Panc1 (cell line): ENCODE measurements at regions not wholly inside any gene's neighbourhood (a gene's known extent, or its start where the extent isn't known, plus 50 kb on each side); places are given as distances from the start of the nearest gene placed in this dataset.

Source experiments
- ATAC-seq: fragments of 200-7000 bp; cut with Tn5 transposase; 2 replicates; pipeline ENCODE4 v1.9.1; 2020; ENCODE audit warnings: mild to moderate bottlenecking, moderate library complexity
- BruUV-seq: library from RNA; stranded (reverse); fragments of 400-500 nt; replicated peaks from 2 replicates; lab custom pipeline; 2021; lab: Mats Ljungman, UMichigan
- CTCF ChIA-PET: fragments of 300-600 bp; sonication (Branson Sonifier 250); formaldehyde crosslinking; loops from one replicate; lab custom pipeline; 2022; ENCODE audit warnings: antibody characterized with exemption; lab: Charles Lee
- POLR2A ChIA-PET: fragments of 300-600 bp; sonication (Branson Sonifier 250); formaldehyde crosslinking; loops from one replicate; lab custom pipeline; 2022; ENCODE audit warnings: antibody characterized with exemption; lab: Charles Lee
- DNase-seq: peaks from one replicate; pipeline ENCODE4 v3.0.0-alpha.2; 2010; ENCODE audit warnings: low read depth, low spot score
- H3K27ac ChIP-seq: 2 replicates; pipeline ENCODE4 v1.5.1; 2011; ENCODE audit warnings: mild to moderate bottlenecking, low read length, inconsistent platforms
- H3K27me3 ChIP-seq: fragments of 200-500 bp; sonication (Bioruptor generic); 2 replicates; pipeline ENCODE4 v1.6.0; 2014; ENCODE audit warnings: low read length, inconsistent platforms; ENCODE audit not compliant: control insufficient read depth, insufficient read depth
- H3K36me3 ChIP-seq: fragments of 200-500 bp; sonication (Bioruptor generic); 2 replicates; pipeline ENCODE4 v1.5.1; 2014; ENCODE audit warnings: inconsistent platforms, mild to moderate bottlenecking, low read length, moderate library complexity; ENCODE audit not compliant: control insufficient read depth, insufficient read depth
- H3K4me1 ChIP-seq: 2 replicates; pipeline ENCODE4 v1.5.1; 2011; ENCODE audit warnings: inconsistent platforms, mild to moderate bottlenecking, low read length, moderate library complexity; ENCODE audit not compliant: control insufficient read depth, insufficient read depth
- H3K4me3 ChIP-seq, 2 experiments: 2 replicates each; pipeline ENCODE4 v1.5.1; 2011 to 2012; ENCODE audit warnings: low read depth in 2 of 2, low read length in 2 of 2, mild to moderate bottlenecking in 2 of 2, inconsistent platforms in 1 of 2, moderate library complexity in 1 of 2
- H3K9me3 ChIP-seq: fragments of 200-500 bp; sonication (Bioruptor generic); 2 replicates; pipeline ENCODE4 v1.5.1; 2014; ENCODE audit warnings: low read depth, mild to moderate bottlenecking, inconsistent platforms, low read length, moderate library complexity; ENCODE audit not compliant: control insufficient read depth, insufficient read depth
- POLR2AphosphoS5 ChIP-seq: IDR thresholded peaks from 2 replicates; pipeline ENCODE4 v1.6.1; 2012; ENCODE audit warnings: mild to moderate bottlenecking, low read depth, low read length, moderate library complexity
- SIN3A ChIP-seq: IDR thresholded peaks from 2 replicates; pipeline ENCODE4 v1.6.1; 2012; ENCODE audit warnings: low read depth, mild to moderate bottlenecking, low read length, moderate library complexity, borderline replicate concordance; ENCODE audit not compliant: insufficient read depth
- TCF7L2 ChIP-seq: IDR thresholded peaks from 2 replicates; pipeline ENCODE4 v1.6.1; 2011; ENCODE audit warnings: mild to moderate bottlenecking, low read depth, low read length, inconsistent platforms
- in situ Hi-C: cut with HindIII; loops from 2 replicates; pipeline ENCODE4 v1.10.0; 2016; ENCODE audit warnings: low sequenced_read_pairs, low pct_unique_long_range_greater_than_20kb
- intact Hi-C: fragments of 100-400 bp; cut with micrococcal nuclease; formaldehyde crosslinking; loops from one replicate; pipeline ENCODE4 v1.10.0; 2022; ENCODE audit not compliant: unreplicated experiment
- TF ChIP-seq, protein P1 (sequence below), 2 experiments: IDR thresholded peaks; 2 replicates each; pipeline ENCODE4 v1.6.1; 2011 to 2012; ENCODE audit warnings: low read depth in 2 of 2, control low read depth in 1 of 2, low read length in 1 of 2, mild to moderate bottlenecking in 1 of 2, moderate library complexity in 1 of 2; ENCODE audit not compliant: insufficient read depth in 1 of 2
- TF ChIP-seq, protein P2 (sequence below): fragments of 450-650 bp; IDR thresholded peaks from 2 replicates; pipeline ENCODE4 v1.5.1; 2017; ENCODE audit warnings: mild to moderate bottlenecking

DNA sequence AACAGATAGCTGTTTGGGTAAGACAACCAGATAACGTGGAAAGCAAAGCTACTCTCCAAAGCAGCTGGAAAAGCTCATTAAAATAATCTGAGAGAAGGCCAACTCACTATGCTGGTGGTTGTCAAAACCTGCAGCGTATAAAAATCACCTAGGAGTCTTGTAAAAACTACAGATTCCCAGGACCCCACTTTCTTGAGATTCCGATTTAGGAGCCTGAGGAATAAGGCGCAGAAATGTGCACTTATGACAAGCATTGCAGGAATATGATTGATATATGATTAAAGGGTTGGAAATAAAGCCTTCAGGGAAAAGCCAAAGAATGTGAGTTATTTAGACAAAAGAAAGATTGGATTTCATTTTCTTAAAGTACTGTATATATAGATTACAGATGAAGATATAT is 285.0 kb upstream of the PTGER4 start:
- DNase-seq (no peak), ATAC-seq (no peak)
- Histone ChIP-seq H3K36me3 (no peaks in the 10 kb centered on the region), H3K4me1 (no peaks in the 10 kb centered on the region), H3K27me3 (no peaks in the 10 kb centered on the region), H3K4me3 (no peak overlapping the region), H3K9me3 (no peaks in the 10 kb centered on the region), H3K27ac (no peak overlapping the region)
- in situ Hi-C loops, result no loop called here
- TF ChIP-seq SIN3A (no peak), POLR2AphosphoS5 (no peak), TCF7L2 (no peak)
- TF ChIP-seq, protein P1, sequence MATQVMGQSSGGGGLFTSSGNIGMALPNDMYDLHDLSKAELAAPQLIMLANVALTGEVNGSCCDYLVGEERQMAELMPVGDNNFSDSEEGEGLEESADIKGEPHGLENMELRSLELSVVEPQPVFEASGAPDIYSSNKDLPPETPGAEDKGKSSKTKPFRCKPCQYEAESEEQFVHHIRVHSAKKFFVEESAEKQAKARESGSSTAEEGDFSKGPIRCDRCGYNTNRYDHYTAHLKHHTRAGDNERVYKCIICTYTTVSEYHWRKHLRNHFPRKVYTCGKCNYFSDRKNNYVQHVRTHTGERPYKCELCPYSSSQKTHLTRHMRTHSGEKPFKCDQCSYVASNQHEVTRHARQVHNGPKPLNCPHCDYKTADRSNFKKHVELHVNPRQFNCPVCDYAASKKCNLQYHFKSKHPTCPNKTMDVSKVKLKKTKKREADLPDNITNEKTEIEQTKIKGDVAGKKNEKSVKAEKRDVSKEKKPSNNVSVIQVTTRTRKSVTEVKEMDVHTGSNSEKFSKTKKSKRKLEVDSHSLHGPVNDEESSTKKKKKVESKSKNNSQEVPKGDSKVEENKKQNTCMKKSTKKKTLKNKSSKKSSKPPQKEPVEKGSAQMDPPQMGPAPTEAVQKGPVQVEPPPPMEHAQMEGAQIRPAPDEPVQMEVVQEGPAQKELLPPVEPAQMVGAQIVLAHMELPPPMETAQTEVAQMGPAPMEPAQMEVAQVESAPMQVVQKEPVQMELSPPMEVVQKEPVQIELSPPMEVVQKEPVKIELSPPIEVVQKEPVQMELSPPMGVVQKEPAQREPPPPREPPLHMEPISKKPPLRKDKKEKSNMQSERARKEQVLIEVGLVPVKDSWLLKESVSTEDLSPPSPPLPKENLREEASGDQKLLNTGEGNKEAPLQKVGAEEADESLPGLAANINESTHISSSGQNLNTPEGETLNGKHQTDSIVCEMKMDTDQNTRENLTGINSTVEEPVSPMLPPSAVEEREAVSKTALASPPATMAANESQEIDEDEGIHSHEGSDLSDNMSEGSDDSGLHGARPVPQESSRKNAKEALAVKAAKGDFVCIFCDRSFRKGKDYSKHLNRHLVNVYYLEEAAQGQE (IDR thresholded peaks at IDR 0.05; ENCODE audit: insufficient read depth in 1 of 2, low read depth in 2 of 2, low read length in 1 of 2), result no peak
- TF ChIP-seq, protein P2, sequence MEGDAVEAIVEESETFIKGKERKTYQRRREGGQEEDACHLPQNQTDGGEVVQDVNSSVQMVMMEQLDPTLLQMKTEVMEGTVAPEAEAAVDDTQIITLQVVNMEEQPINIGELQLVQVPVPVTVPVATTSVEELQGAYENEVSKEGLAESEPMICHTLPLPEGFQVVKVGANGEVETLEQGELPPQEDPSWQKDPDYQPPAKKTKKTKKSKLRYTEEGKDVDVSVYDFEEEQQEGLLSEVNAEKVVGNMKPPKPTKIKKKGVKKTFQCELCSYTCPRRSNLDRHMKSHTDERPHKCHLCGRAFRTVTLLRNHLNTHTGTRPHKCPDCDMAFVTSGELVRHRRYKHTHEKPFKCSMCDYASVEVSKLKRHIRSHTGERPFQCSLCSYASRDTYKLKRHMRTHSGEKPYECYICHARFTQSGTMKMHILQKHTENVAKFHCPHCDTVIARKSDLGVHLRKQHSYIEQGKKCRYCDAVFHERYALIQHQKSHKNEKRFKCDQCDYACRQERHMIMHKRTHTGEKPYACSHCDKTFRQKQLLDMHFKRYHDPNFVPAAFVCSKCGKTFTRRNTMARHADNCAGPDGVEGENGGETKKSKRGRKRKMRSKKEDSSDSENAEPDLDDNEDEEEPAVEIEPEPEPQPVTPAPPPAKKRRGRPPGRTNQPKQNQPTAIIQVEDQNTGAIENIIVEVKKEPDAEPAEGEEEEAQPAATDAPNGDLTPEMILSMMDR, result no peak
- no TSS peak for BruUV-seq
- ChIA-PET CTCF (no interaction called here), POLR2A (no interaction called here)
- intact Hi-C loops, result no loop called here

DNA sequence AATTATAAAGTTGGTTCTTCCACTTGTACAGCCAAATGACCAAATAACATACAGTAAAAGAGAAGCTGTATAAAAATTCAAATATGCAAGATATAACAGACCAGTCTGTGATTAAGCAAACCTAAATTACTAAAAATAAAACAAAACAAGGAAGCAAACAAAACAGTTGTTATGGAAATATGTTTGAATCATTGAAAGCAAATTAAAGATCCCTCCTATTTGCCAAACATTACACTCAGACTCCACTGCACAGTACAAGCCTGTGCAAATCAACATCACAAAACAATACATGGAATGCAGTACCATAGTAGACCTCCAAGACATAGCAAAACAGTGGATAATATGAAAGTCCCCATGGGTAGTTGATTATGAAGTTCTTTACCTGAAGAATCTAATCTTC is 288.1 kb upstream of the PTGER4 start:
- no peak overlapping the region for H3K27ac ChIP-seq
- BruUV-seq, result no TSS peak
- ATAC-seq, result no peak
- in situ Hi-C loops, result no loop called here
- TF ChIP-seq POLR2AphosphoS5 (no peak), SIN3A (no peak)
- TF ChIP-seq, protein P2, result no peak
- ChIA-PET CTCF (no interaction called here), POLR2A (no interaction called here)
- intact Hi-C loops, result no loop called here
- H3K36me3 ChIP-seq, result no peaks in the 10 kb centered on the region
- no peak overlapping the region for H3K4me3 ChIP-seq
- H3K27me3 ChIP-seq, result no peaks in the 10 kb centered on the region
- no peak for DNase-seq
- no peaks in the 10 kb centered on the region for H3K9me3 ChIP-seq
- no peaks in the 10 kb centered on the region for H3K4me1 ChIP-seq
